Tibial nerve (tissue), 4 donors: ENCODE measurements at regions not wholly inside any gene's neighbourhood (a gene's known extent, or its start where the extent isn't known, plus 50 kb on each side); places are given as distances from the start of the nearest gene placed in this dataset.

Experiments used
- DNase-seq, 2 donors: peaks; one replicate each; pipeline ENCODE4 v3.0.0-alpha.2; 2019; ENCODE audit warnings: low spot score in 2 of 2
- H3K27ac ChIP-seq, 4 donors: fragments of 200-600 bp; sonication (generic) in 3 of 4; one replicate each; pipeline ENCODE4 v1.5.1; 2017 to 2019; ENCODE audit warnings: mild to moderate bottlenecking in 1 of 4
- H3K27me3 ChIP-seq, 2 donors: fragments of 200-600 bp; sonication (generic) in 1 of 2; one replicate each; pipeline versions ENCODE4 v1.5.1 to v1.6.0; 2017 to 2019
- H3K36me3 ChIP-seq, 3 donors: fragments of 200-600 bp; sonication (generic); one replicate each; pipeline ENCODE4 v1.5.1; 2018 to 2019
- H3K4me1 ChIP-seq, 4 donors: fragments of 200-600 bp; sonication (generic) in 3 of 4; one replicate each; pipeline ENCODE4 v1.5.1; 2017 to 2019
- H3K4me3 ChIP-seq, 4 donors: fragments of 200-600 bp; sonication (generic) in 3 of 4; one replicate each; pipeline ENCODE4 v1.5.1; 2017 to 2019; ENCODE audit warnings: mild to moderate bottlenecking in 1 of 4, moderate library complexity in 1 of 4
- H3K9me3 ChIP-seq, 4 donors: fragments of 200-600 bp; sonication (generic) in 3 of 4; one replicate each; pipeline ENCODE4 v1.5.1; 2017 to 2019
- CTCF ChIP-seq, 5 experiments: fragments of 200-600 bp in 3 of 5; fragments of 450-650 bp in 2 of 5; sonication (generic) in 3 of 5; IDR thresholded peaks; one replicate each; pipeline ENCODE4 v1.5.1; 2016 to 2019; ENCODE audit warnings: antibody characterized with exemption in 5 of 5, mild to moderate bottlenecking in 3 of 5, moderate library complexity in 2 of 5
- EP300 ChIP-seq, 2 donors: sonication (generic); formaldehyde crosslinking; IDR thresholded peaks; one replicate each; pipeline ENCODE4 v1.6.1; 2017; ENCODE audit warnings: antibody characterized with exemption in 2 of 2, mild to moderate bottlenecking in 1 of 2
- POLR2A ChIP-seq, 2 donors: fragments of 450-650 bp; IDR thresholded peaks; one replicate each; pipeline ENCODE4 v1.6.1; 2017; ENCODE audit warnings: antibody characterized with exemption in 2 of 2, mild to moderate bottlenecking in 2 of 2, moderate library complexity in 2 of 2
- WGBS, 2 donors: methylation state at CpG; one replicate each; pipeline ENCODE4 v1.1.5; 2018; 5-methylcytosine and 5-hydroxymethylcytosine counted together

- H3K27ac ChIP-seq: no peak overlapping the region
- no peak for DNase-seq
- peaks cover 0 to 15% (median 2%) of the 10 kb centered on the region in 4 donors for H3K4me1 ChIP-seq
- no peak overlapping the region for H3K4me3 ChIP-seq
- H3K36me3 ChIP-seq: no peaks in the 10 kb centered on the region
- no peaks in the 10 kb centered on the region for H3K27me3 ChIP-seq
- H3K9me3 ChIP-seq: no peaks in the 10 kb centered on the region
- no peak for TF ChIP-seq EP300 (IDR thresholded peaks at IDR 0.05)
- no peak for TF ChIP-seq CTCF (IDR thresholded peaks at IDR 0.05)
- TF ChIP-seq POLR2A (IDR thresholded peaks at IDR 0.05): no peak
- 68 to 85% methylated on average over 3 of the region's 3 CpGs for WGBS, 2 donors
Observed at GRCh38 chr5:171632616-171633015, 153.0 kb upstream of the SMIM23 start.

- WGBS, 2 donors: 75 to 78% methylated on average over 7 of the region's 7 CpGs
Observed at GRCh38 chr5:171633776-171634470, 151.7 kb upstream of the SMIM23 start.

GRCh38 chr5:171634511-171634910 lies 151.1 kb upstream of the SMIM23 start:
- H3K36me3 ChIP-seq: no peaks in the 10 kb centered on the region
- no peaks in the 10 kb centered on the region for H3K9me3 ChIP-seq
- H3K27me3 ChIP-seq: no peaks in the 10 kb centered on the region
- no peak overlapping the region for H3K4me3 ChIP-seq
- H3K27ac ChIP-seq: no peak overlapping the region
- TF ChIP-seq CTCF (IDR thresholded peaks at IDR 0.05): no peak
- DNase-seq: no peak
- peaks cover 0 to 9% (median 2%) of the 10 kb centered on the region in 4 donors for H3K4me1 ChIP-seq

More at GRCh38 chr5:171633776-171634470, 151.7 kb upstream of the SMIM23 start:
- Histone ChIP-seq H3K4me3 (no peak overlapping the region), H3K27ac (no peak overlapping the region), H3K9me3 (no peaks in the 10 kb centered on the region), H3K27me3 (no peaks in the 10 kb centered on the region), H3K4me1 (peaks cover 0 to 15% (median 2%) of the 10 kb centered on the region in 4 donors), H3K36me3 (no peaks in the 10 kb centered on the region)
- no peak for DNase-seq
- TF ChIP-seq POLR2A (IDR thresholded peaks at IDR 0.05): no peak
- TF ChIP-seq CTCF (IDR thresholded peaks at IDR 0.05): no peak
- no peak for TF ChIP-seq EP300 (IDR thresholded peaks at IDR 0.05)

GRCh38 chr5:171635028-171635427 lies 150.6 kb upstream of the SMIM23 start:
- Histone ChIP-seq H3K36me3 (no peaks in the 10 kb centered on the region), H3K9me3 (no peaks in the 10 kb centered on the region), H3K4me1 (peaks cover 0 to 4% (median under 1%) of the 10 kb centered on the region in 4 donors), H3K27me3 (no peaks in the 10 kb centered on the region), H3K4me3 (no peak overlapping the region), H3K27ac (no peak overlapping the region)
- no peak for TF ChIP-seq POLR2A (IDR thresholded peaks at IDR 0.05)
- TF ChIP-seq CTCF (IDR thresholded peaks at IDR 0.05): no peak
- TF ChIP-seq EP300 (IDR thresholded peaks at IDR 0.05): no peak
- WGBS, 2 donors: 72 to 86% methylated on average over 2 of the region's 2 CpGs
- no peak for DNase-seq

- H3K4me1 ChIP-seq: no peaks in the 10 kb centered on the region
- no peak for DNase-seq
- no peak overlapping the region for H3K27ac ChIP-seq
- no peak overlapping the region for H3K4me3 ChIP-seq
- 79 to 82% methylated on average over 8 of the region's 8 CpGs for WGBS, 2 donors
- no peaks in the 10 kb centered on the region for H3K27me3 ChIP-seq
- no peak for TF ChIP-seq CTCF (IDR thresholded peaks at IDR 0.05)
- no peak for TF ChIP-seq EP300 (IDR thresholded peaks at IDR 0.05)
- no peak for TF ChIP-seq POLR2A (IDR thresholded peaks at IDR 0.05)
- H3K9me3 ChIP-seq: no peaks in the 10 kb centered on the region
- no peaks in the 10 kb centered on the region for H3K36me3 ChIP-seq
Observed at GRCh38 chr5:171635561-171636245, 149.9 kb upstream of the SMIM23 start.
